Ascending aorta (tissue), 2 donors: ENCODE measurements at regions not wholly inside any gene's neighbourhood (a gene's known extent, or its start where the extent isn't known, plus 50 kb on each side); places are given as distances from the start of the nearest gene placed in this dataset.

ENCODE experiments used
- DNase-seq, 2 donors: peaks; one replicate each; pipeline ENCODE4 v3.0.0-alpha.2; 2019; ENCODE audit warnings: low spot score in 2 of 2
- H3K27ac ChIP-seq, 2 donors: fragments of 200-600 bp; sonication (generic); one replicate each; pipeline ENCODE4 v1.5.1; 2016 to 2017; ENCODE audit warnings: mild to moderate bottlenecking in 1 of 2
- H3K27me3 ChIP-seq: fragments of 200-600 bp; sonication (generic); one replicate; pipeline ENCODE4 v1.5.1; 2017
- H3K36me3 ChIP-seq, 2 donors: fragments of 200-600 bp; sonication (generic); one replicate each; pipeline ENCODE4 v1.5.1; 2016
- H3K4me1 ChIP-seq, 2 donors: fragments of 200-600 bp; sonication (generic); one replicate each; pipeline ENCODE4 v1.5.1; 2016 to 2017; ENCODE audit warnings: mild to moderate bottlenecking in 1 of 2
- H3K4me3 ChIP-seq, 2 donors: fragments of 200-600 bp; sonication (generic); one replicate each; pipeline ENCODE4 v1.5.1; 2016 to 2017; ENCODE audit warnings: mild to moderate bottlenecking in 1 of 2
- H3K9me3 ChIP-seq, 2 donors: fragments of 200-600 bp; sonication (generic); one replicate each; pipeline ENCODE4 v1.5.1; 2016
- intact Hi-C: fragments of 100-400 bp; cut with DNase I; formaldehyde crosslinking; loops from one replicate; pipeline ENCODE4 v1.15.1; 2023
- TF ChIP-seq, protein P1 (sequence below), 3 experiments: fragments of 200-600 bp in 2 of 3; fragments of 450-650 bp in 1 of 3; sonication (generic) in 2 of 3; IDR thresholded peaks; one replicate each; pipeline ENCODE4 v1.5.1; 2016 to 2019; ENCODE audit warnings: antibody characterized with exemption in 3 of 3, mild to moderate bottlenecking in 1 of 3, moderate library complexity in 1 of 3

DNA sequence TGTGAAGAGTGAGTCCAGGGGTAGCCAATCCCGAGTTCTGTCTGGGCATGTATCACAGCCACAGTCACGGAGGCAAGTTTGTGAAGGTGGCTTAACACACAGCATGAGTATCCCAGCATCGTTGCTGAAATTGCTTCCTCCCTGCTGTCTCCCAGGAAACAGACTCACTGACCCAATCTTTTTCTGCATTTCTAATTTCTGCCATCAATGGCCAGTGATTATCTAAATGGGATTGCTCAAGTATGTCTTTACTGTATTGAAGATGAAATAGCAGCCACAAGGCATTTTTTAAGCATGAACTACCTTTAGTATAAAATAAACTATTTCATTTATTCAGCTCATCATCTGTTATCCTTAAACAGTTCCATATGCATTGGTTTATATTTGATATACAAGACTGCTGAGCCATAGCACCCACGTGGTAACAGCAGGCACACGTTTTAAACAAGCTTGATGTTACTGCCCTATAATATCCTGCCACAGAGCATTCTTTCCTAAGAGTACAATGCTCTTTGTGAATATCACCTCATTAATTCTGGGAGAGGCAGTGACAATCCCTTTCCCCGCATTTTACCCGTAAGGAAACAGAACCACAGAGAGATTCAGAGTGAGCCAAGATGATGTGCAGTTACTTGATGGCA lies 276.6 kb upstream of the THBS1 start:
- Histone ChIP-seq H3K4me1 (peaks cover 0 to 11% of the 10 kb centered on the region in 2 donors), H3K27me3 (no peaks in the 10 kb centered on the region), H3K36me3 (no peaks in the 10 kb centered on the region), H3K27ac (no peak overlapping the region), H3K9me3 (no peaks in the 10 kb centered on the region), H3K4me3 (no peak overlapping the region)
- TF ChIP-seq, protein P1, sequence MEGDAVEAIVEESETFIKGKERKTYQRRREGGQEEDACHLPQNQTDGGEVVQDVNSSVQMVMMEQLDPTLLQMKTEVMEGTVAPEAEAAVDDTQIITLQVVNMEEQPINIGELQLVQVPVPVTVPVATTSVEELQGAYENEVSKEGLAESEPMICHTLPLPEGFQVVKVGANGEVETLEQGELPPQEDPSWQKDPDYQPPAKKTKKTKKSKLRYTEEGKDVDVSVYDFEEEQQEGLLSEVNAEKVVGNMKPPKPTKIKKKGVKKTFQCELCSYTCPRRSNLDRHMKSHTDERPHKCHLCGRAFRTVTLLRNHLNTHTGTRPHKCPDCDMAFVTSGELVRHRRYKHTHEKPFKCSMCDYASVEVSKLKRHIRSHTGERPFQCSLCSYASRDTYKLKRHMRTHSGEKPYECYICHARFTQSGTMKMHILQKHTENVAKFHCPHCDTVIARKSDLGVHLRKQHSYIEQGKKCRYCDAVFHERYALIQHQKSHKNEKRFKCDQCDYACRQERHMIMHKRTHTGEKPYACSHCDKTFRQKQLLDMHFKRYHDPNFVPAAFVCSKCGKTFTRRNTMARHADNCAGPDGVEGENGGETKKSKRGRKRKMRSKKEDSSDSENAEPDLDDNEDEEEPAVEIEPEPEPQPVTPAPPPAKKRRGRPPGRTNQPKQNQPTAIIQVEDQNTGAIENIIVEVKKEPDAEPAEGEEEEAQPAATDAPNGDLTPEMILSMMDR (IDR thresholded peaks at IDR 0.05), result no peak
- intact Hi-C loops, result loop anchor here (5.0 kb wide), 1 partner anchor 53 kb away; no protein-coding TSS in a partner anchor
- DNase-seq, result no peak

DNA sequence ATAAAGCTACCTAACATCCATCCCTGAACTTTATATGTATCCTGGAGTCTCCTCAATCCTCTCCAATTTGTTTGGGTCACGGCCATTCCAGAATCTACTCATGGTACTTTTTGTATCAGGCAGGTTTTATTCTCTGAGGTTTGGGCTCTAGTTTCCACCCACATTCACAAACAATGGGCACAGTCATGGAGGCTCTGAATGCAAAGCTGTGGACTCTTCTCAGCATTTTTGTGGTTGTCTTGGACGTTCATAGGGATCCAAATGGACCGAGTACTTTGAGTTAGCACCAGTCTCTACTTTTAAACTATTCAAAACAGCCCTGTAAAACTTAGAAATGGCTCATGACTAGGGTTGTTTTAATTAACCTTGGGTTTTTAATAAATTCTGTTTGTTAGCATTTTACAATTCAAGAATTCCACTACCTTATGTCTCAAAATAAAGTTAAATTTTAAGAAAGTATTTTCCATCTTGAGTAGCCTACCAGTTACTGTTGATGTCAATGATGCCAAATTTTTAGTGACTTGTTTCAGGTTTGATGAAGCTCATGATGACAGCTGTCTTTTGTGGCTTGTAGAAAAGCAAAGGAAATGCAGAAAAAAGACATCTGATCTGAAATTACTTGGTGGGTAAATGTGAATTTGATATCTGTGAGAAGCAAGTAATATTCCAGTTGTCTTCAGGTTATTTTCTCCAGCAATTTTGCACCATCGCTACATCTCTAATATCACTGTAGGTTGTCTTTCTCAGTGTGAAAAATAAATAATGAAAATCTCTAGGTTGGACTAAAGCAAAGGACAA lies 275.7 kb upstream of the THBS1 start:
- Histone ChIP-seq H3K4me3 (no peak overlapping the region), H3K36me3 (no peaks in the 10 kb centered on the region), H3K27ac (no peak overlapping the region), H3K27me3 (no peaks in the 10 kb centered on the region), H3K9me3 (no peaks in the 10 kb centered on the region), H3K4me1 (peaks cover 0 to 7% of the 10 kb centered on the region in 2 donors)
- TF ChIP-seq, protein P1 (IDR thresholded peaks at IDR 0.05), result no peak
- intact Hi-C loops, result loop anchor here (5.0 kb wide), 1 partner anchor 52 kb away; no protein-coding TSS in a partner anchor
- no peak for DNase-seq

DNA sequence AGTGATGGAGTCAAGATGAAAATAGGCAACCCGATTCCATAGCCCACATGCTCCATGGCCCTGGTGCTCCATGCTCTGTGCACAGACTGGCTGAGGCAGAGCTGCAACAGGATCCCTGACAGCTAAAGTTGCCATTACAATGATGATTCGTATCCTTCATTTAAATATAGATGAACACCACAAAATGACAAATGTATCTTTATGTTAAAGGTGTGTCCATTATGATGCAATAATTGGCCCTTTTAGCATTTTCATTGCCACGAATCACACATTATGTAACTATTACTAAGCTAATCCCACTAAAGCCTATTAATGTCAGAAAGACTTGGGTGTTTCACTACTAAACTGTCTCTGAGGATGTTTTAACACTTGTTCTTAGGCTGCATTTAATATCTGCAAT lies 270.2 kb upstream of the THBS1 start:
- Histone ChIP-seq H3K4me1 (no peaks in the 10 kb centered on the region), H3K4me3 (no peak overlapping the region), H3K36me3 (no peaks in the 10 kb centered on the region), H3K9me3 (no peaks in the 10 kb centered on the region), H3K27ac (no peak overlapping the region), H3K27me3 (no peaks in the 10 kb centered on the region)
- DNase-seq, result no peak
- TF ChIP-seq, protein P1 (IDR thresholded peaks at IDR 0.05), result no peak
- intact Hi-C loops, result no loop called here

DNA sequence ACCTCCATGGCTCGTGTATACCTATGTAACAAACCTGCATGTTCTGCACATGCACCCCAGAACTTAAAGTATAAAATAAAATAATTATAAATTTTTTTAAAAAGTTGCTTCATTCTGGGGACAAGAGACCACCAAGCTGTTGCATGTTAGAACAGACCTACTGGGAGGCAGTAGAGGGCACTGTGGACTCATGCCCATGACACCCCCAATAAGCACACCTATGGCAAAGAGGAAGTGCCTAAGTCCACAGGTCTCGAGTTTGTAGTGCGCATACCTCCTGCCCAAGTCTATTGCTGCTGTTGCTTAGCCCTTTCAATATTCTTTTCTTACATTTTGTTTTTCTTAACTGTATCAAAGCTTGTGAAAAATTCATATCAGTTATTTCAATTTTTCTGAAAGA lies 267.9 kb upstream of the THBS1 start:
- Histone ChIP-seq H3K9me3 (no peaks in the 10 kb centered on the region), H3K4me1 (no peaks in the 10 kb centered on the region), H3K27me3 (no peaks in the 10 kb centered on the region), H3K4me3 (no peak overlapping the region), H3K36me3 (no peaks in the 10 kb centered on the region), H3K27ac (no peak overlapping the region)
- intact Hi-C loops, result no loop called here
- TF ChIP-seq, protein P1 (IDR thresholded peaks at IDR 0.05), result no peak
- no peak for DNase-seq

DNA sequence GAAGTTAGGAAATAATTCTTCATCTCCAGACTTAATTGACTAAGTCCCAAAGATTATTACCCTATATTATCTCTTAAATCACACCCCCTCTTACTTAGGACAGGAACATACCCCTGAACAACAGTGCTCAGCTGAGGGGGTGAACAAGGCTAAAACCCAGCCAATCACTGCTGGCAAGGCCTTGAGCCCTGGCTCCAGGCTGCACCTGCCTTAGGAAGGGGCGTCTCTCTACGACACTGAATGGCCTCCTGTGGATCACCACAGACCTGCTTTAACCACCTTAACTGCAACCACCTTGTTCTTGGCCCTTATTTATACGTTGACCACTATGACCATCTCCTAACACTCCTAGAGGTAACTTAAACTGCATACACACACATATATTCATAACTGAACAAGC lies 267.4 kb upstream of the THBS1 start:
- Histone ChIP-seq H3K4me1 (no peaks in the 10 kb centered on the region), H3K27me3 (no peaks in the 10 kb centered on the region), H3K4me3 (no peak overlapping the region), H3K27ac (no peak overlapping the region), H3K36me3 (no peaks in the 10 kb centered on the region), H3K9me3 (no peaks in the 10 kb centered on the region)
- TF ChIP-seq, protein P1 (IDR thresholded peaks at IDR 0.05), result no peak
- DNase-seq, result no peak
- intact Hi-C loops, result no loop called here
